ENCODE measurements at regions not wholly inside any gene's neighbourhood (a gene's known extent, or its start where the extent isn't known, plus 50 kb on each side); places are given as distances from the start of the nearest gene placed in this dataset.

DNA sequence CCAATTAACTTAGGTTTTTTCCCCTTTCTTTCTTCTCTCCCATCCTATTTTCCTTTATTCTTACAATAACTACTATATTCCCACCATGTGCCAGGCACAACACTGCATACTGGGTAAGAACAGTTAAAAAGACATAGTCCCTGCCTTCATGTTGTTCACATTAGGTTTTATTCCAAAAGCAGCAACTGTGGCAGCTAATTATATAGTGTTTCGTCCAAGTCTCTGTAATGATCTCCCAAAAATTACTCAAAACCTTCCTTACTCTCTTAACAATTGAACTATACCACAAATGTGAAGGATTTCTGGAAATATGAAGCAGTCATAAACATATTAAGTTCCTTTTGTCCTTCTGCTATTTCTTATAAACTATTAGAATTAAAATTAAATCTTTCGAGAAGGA lies 184.1 kb upstream of the C11orf58 start:
- TF ChIP-seq ELF4 (IDR thresholded peaks at IDR 0.05), result no peak
- TF ChIP-seq BHLHE40 (IDR thresholded peaks at IDR 0.05; ENCODE audit: borderline replicate concordance), result no peak
- TF ChIP-seq FOXM1 (IDR thresholded peaks at IDR 0.05; ENCODE audit: borderline replicate concordance), result no peak
- TF ChIP-seq ARNT (IDR thresholded peaks at IDR 0.05), result no peak
- TF ChIP-seq FOXK2 (IDR thresholded peaks at IDR 0.05), result no peak
- no peak for TF ChIP-seq SP1 (IDR thresholded peaks at IDR 0.05)
- TF ChIP-seq CTBP1 (IDR thresholded peaks at IDR 0.05; ENCODE audit: borderline replicate concordance), result no peak
- no peak for TF ChIP-seq LEF1 (IDR thresholded peaks at IDR 0.05; ENCODE audit: borderline replicate concordance)
- TF ChIP-seq, protein P1, sequence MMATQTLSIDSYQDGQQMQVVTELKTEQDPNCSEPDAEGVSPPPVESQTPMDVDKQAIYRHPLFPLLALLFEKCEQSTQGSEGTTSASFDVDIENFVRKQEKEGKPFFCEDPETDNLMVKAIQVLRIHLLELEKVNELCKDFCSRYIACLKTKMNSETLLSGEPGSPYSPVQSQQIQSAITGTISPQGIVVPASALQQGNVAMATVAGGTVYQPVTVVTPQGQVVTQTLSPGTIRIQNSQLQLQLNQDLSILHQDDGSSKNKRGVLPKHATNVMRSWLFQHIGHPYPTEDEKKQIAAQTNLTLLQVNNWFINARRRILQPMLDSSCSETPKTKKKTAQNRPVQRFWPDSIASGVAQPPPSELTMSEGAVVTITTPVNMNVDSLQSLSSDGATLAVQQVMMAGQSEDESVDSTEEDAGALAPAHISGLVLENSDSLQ (IDR thresholded peaks at IDR 0.05), result no peak
- no peak for TF ChIP-seq SUZ12 (IDR thresholded peaks at IDR 0.05)
- no peak for TF ChIP-seq ZNF384 (IDR thresholded peaks at IDR 0.05)
